Effector memory CD8-positive, alpha-beta T cell (primary cell): ENCODE measurements at regions not wholly inside any gene's neighbourhood (a gene's known extent, or its start where the extent isn't known, plus 50 kb on each side); places are given as distances from the start of the nearest gene placed in this dataset.
A peak's percentile ranks its signal among the peaks of the same experiment; 100 is the strongest.

ENCODE experiments used
- ATAC-seq: fragments of 150-1000 bp; cut with Tn5 transposase; replicated peaks from 2 replicates; pipeline ENCODE4 v1.10.0; 2021; ENCODE audit warnings: mild to moderate bottlenecking, moderate library complexity
- DNase-seq, 3 experiments: peaks; one replicate each; pipeline ENCODE4 v3.0.0; 2021
- H3K27ac Mint-ChIP-seq, 2 donors: one replicate each; pipeline ENCODE4 v1.8.0; 2022; ENCODE audit warnings: mild to moderate bottlenecking in 2 of 2, mixed read lengths in 2 of 2, moderate library complexity in 2 of 2
- H3K27me3 Mint-ChIP-seq, 2 donors: one replicate each; pipeline ENCODE4 v1.8.0; 2022; ENCODE audit warnings: mixed read lengths in 2 of 2
- H3K36me3 Mint-ChIP-seq: one replicate; pipeline ENCODE4 v1.8.0; 2022; ENCODE audit warnings: mild to moderate bottlenecking, moderate library complexity, mixed read lengths; ENCODE audit not compliant: insufficient read depth
- H3K4me1 Mint-ChIP-seq, 2 donors: one replicate each; pipeline ENCODE4 v1.8.0; 2022; ENCODE audit warnings: low read depth in 2 of 2, mixed read lengths in 2 of 2
- H3K4me3 Mint-ChIP-seq, 2 donors: one replicate each; pipeline ENCODE4 v1.8.0; 2022; ENCODE audit warnings: mild to moderate bottlenecking in 2 of 2, mixed read lengths in 2 of 2, moderate library complexity in 2 of 2
- H3K9me3 Mint-ChIP-seq, 2 donors: one replicate each; pipeline ENCODE4 v1.8.0; 2022; ENCODE audit warnings: mixed read lengths in 2 of 2

DNA sequence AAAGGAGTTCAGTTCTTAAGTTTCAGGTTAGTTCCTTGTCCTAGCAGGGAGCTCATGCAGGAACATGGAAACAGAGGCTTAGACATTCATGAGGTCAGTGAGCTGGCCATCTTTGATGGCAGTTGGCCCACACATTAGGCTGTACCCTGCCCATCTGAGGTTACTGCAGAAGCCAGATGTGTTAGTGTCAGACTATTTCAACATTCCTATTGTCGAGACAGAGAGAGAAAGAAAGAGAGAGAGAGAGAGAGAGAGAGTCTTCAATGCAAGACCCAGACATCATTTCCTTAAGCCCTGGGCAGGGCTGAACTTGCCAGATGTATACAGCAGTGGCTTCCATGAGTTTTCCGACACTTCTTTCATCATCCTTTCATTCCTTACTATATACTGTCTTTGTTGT lies 91.3 kb downstream of the PPP1R2C start:
- H3K36me3 Mint-ChIP-seq = no peaks in the 10 kb centered on the region
- H3K4me3 Mint-ChIP-seq = no peak overlapping the region
- no peaks in the 10 kb centered on the region for H3K27me3 Mint-ChIP-seq
- no peak for ATAC-seq
- no peaks in the 10 kb centered on the region for H3K4me1 Mint-ChIP-seq
- no peaks in the 10 kb centered on the region for H3K9me3 Mint-ChIP-seq
- DNase-seq = no peak
- H3K27ac Mint-ChIP-seq = peak overlapping the region in 1 of 2 donors; percentile 19

DNA sequence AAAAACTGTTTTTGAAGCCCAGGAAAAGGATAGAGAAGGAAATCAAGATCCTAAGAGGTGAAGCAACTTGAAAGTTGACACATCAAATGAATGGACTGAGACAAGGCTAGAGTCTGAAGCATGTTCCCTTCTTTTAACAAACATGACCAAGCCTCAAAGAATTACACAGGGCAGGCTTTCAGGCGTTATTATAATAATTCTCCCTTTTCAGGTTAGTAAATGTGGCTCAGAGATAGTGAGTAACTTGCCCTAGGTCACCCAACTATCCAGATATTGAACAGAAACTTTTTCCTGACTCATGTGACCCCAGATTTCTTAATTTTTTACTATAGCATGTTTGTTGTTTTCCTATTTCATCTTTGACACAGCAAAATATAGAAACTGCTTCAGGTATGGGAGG lies 91.7 kb downstream of the PPP1R2C start:
- no peak for ATAC-seq
- Mint-ChIP-seq H3K4me1 (no peaks in the 10 kb centered on the region), H3K27me3 (no peaks in the 10 kb centered on the region), H3K9me3 (no peaks in the 10 kb centered on the region), H3K27ac (no peak overlapping the region), H3K4me3 (no peak overlapping the region), H3K36me3 (no peaks in the 10 kb centered on the region)
- DNase-seq = no peak

DNA sequence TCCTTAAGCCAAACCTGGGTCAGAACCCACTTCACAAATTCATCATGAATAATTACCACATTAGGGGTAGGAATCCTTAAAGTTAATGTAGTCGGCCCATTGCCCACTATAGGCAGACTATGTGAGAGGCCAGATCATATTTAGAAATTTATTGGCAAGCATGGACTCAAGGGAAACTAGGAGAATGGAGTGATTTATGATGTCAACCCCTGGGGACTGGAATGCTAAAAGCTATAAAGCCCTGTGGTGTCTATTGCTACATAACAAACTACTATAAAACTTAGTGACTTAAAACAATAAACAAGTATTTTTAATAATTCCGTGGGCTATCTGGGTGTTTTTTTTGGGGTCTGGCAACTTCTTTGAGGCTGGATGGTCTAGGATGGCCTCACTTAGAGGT lies 93.9 kb downstream of the PPP1R2C start:
- H3K4me3 Mint-ChIP-seq = no peak overlapping the region
- H3K27me3 Mint-ChIP-seq = no peaks in the 10 kb centered on the region
- ATAC-seq (no peak), DNase-seq (no peak)
- no peaks in the 10 kb centered on the region for H3K36me3 Mint-ChIP-seq
- no peak overlapping the region for H3K27ac Mint-ChIP-seq
- H3K4me1 Mint-ChIP-seq = no peaks in the 10 kb centered on the region
- no peaks in the 10 kb centered on the region for H3K9me3 Mint-ChIP-seq

DNA sequence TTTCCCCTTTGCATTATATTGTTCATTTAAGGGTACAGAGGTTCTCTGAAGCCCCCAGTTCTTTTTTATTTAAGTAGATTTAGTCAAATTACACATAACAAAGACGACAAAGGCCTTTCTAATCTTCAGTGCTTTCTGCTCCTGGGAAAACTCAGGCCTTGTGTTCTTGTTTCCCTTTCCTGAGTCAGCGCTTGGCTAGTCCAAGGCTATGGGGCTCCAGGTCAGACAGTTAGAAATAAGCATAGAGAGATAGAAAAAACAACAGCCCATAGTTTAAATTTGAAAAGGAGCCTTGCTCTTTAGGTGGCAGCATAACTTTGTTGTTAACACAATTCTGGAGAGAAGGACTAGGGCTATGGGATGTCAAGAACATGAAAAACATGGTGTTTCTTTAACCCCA lies 97.3 kb downstream of the PPP1R2C start:
- H3K4me3 Mint-ChIP-seq = no peak overlapping the region
- no peaks in the 10 kb centered on the region for H3K27me3 Mint-ChIP-seq
- H3K27ac Mint-ChIP-seq = no peak overlapping the region
- no peaks in the 10 kb centered on the region for H3K4me1 Mint-ChIP-seq
- DNase-seq (no peak), ATAC-seq (no peak)
- no peaks in the 10 kb centered on the region for H3K9me3 Mint-ChIP-seq
- no peaks in the 10 kb centered on the region for H3K36me3 Mint-ChIP-seq

DNA sequence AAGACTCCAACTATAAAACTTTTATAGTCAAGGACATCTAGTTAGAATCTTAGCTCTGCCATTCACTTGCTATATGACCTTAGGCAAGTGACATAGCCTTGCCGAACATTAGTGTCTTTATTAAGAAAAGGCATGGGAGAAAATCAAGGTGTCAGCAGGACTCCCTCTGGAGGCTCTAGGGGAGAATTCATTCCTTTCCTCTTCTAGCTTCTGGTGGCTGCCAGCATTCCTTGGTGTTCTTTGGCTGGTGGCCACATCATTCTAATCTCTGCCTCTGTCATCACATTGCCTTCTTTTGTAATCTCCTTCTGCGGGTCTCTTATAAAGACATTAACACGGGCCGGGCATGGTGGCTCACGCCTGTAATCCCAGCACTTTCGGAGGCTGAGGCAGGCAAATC lies 99.8 kb downstream of the PPP1R2C start:
- Mint-ChIP-seq H3K9me3 (no peaks in the 10 kb centered on the region), H3K27me3 (no peaks in the 10 kb centered on the region), H3K4me1 (no peaks in the 10 kb centered on the region)

DNA sequence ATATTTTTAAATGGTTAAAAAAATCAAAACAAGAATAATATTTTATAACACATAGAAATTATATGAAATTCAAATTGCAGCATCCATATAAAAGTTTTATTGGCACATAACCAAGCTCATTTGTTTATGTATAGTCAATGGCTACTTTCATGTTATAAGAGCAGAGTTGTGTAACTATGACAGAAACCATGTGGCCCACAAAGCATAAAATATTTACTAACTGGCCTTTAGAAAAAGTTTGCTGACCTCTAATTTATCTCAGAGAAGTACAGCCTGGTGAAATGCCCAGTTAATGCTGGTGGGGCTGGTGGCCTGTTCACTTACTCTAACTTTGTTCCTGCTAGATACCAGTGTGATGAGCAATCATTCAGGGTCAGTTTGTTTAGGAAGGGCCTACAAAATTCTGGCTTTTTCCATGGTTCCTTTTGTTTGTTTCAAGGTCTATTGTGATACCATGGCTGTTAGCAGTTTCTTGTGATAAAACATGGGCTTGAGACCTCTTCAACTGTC lies 104.6 kb downstream of the PPP1R2C start:
- H3K4me3 Mint-ChIP-seq = no peak overlapping the region
- no peaks in the 10 kb centered on the region for H3K36me3 Mint-ChIP-seq
- no peaks in the 10 kb centered on the region for H3K27me3 Mint-ChIP-seq
- no peak for DNase-seq
- no peak for ATAC-seq
- peaks cover 0 to 2% of the 10 kb centered on the region in 2 donors for H3K4me1 Mint-ChIP-seq
- H3K27ac Mint-ChIP-seq = no peak overlapping the region
- H3K9me3 Mint-ChIP-seq = peaks cover 0 to 3% of the 10 kb centered on the region in 2 donors

More for the DNA sequence above, 99.8 kb downstream of the PPP1R2C start:
- ATAC-seq = no peak
- Mint-ChIP-seq H3K4me3 (no peak overlapping the region), H3K36me3 (no peaks in the 10 kb centered on the region), H3K27ac (no peak overlapping the region)
- DNase-seq = no peak

DNA sequence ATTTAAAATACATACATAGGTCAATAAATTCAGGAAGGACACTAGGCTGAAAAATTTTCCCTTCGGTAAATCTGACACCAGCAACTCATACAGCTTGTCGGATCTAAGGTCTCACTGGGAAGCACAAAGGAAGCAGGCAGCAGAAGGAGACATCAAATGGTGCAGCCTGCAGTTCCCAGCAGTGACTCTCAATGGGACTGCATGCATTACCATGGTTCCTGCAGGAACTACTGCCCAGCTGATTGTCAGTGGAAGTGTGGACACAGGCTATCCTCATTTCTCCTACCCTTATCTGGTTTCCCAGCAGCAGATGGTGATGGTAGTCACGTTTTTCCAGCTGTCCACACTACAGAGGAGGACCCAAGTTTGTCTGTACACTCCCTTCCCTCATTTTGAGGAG lies 113.3 kb downstream of the PPP1R2C start:
- no peaks in the 10 kb centered on the region for H3K36me3 Mint-ChIP-seq
- no peaks in the 10 kb centered on the region for H3K4me1 Mint-ChIP-seq
- ATAC-seq = no peak
- DNase-seq = no peak
- H3K4me3 Mint-ChIP-seq = no peak overlapping the region
- H3K27me3 Mint-ChIP-seq = no peaks in the 10 kb centered on the region
- no peaks in the 10 kb centered on the region for H3K9me3 Mint-ChIP-seq
- H3K27ac Mint-ChIP-seq = no peak overlapping the region

DNA sequence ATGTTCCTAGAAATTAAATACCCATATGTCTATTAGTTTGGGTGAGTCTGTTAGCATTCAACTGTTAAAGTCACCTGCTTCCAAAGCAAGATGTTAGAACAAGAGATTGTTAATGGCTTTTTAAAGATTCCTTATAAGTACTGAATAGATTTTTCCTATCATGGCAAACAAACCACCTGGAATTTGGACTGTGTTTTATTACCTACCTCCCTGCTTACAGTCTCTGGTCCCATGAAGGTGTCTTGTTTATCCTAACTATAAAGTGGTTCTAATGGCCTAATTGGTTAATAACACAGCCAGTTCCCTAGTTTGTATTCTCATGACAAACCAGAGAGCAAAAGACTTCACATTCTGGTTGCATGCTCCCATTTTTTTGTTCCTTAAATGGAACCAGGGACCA lies 149.5 kb downstream of the PPP1R2C start:
- ATAC-seq (no peak), DNase-seq (no peak)
- H3K27me3 Mint-ChIP-seq = no peaks in the 10 kb centered on the region
- peaks cover 0 to 2% of the 10 kb centered on the region in 2 donors for H3K4me1 Mint-ChIP-seq
- H3K4me3 Mint-ChIP-seq = no peak overlapping the region
- H3K27ac Mint-ChIP-seq = no peak overlapping the region
- H3K9me3 Mint-ChIP-seq = no peaks in the 10 kb centered on the region
- H3K36me3 Mint-ChIP-seq = no peaks in the 10 kb centered on the region

DNA sequence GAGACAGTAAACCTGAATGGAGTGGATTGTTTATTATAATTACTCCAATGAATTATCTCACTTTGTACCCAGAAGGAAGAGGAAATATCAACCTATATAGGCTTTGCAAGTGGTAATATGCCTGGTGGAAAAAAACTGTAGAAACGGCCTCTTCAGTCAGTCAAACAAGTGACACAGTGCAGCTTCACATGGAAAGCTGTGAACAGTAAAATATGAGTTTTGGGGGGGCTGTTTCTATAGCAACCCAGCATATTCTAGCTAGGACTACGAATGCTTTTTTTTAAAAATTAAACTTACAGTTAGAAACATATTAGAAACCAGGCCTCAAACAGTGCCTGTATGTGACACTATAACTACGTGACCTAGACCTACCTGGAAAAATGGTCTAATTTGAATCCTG lies 150.1 kb downstream of the PPP1R2C start:
- Mint-ChIP-seq H3K4me1 (peaks cover 0 to 2% of the 10 kb centered on the region in 2 donors), H3K27me3 (no peaks in the 10 kb centered on the region), H3K9me3 (no peaks in the 10 kb centered on the region), H3K27ac (no peak overlapping the region), H3K4me3 (no peak overlapping the region), H3K36me3 (no peaks in the 10 kb centered on the region)
- DNase-seq = no peak
- no peak for ATAC-seq

DNA sequence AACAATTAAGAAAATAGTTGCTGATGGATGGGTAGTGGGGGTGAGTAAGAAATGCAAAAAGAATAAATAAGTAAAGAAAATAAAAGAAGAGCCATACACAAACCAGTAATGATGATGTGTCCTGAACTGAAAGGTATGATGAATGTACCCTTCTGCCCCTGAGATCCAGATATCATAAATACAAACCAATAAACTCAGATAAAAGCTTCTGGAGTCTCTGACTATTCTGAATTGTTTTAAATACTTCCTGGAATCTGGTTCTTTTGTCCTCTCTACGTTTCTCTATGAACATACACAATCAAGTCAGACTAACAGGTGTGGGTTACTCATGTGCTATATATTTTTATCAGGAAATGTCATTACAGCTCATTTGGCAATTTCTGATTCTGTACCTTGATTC lies 153.4 kb downstream of the PPP1R2C start:
- Mint-ChIP-seq H3K36me3 (no peaks in the 10 kb centered on the region), H3K4me3 (no peak overlapping the region), H3K27me3 (no peaks in the 10 kb centered on the region), H3K27ac (no peak overlapping the region), H3K9me3 (no peaks in the 10 kb centered on the region), H3K4me1 (peaks cover 0 to 2% of the 10 kb centered on the region in 2 donors)
- no peak for ATAC-seq
- DNase-seq = no peak

DNA sequence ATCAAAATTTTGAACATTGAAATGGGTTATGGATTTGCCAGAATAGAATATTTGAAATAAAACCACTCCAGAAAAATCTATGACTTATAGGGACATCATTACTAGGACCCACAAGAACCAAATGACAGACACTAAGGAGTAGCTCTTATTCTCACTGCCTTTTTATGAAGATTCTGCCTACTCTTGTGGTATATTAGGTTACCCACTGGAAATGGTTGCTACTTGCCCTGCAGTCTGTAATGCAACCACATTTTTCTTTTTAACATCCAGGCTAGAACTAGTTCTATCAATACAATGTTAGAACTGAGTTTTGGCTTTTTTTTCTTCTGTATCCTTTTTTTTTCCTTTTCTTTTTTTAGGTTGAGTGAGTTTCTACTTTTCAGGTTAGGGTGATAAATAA lies 158.9 kb downstream of the PPP1R2C start:
- Mint-ChIP-seq H3K4me1 (peaks cover 12 to 13% of the 10 kb centered on the region in 2 donors), H3K36me3 (no peaks in the 10 kb centered on the region), H3K4me3 (no peak overlapping the region), H3K27me3 (no peaks in the 10 kb centered on the region), H3K27ac (no peak overlapping the region), H3K9me3 (no peaks in the 10 kb centered on the region)
- no peak for ATAC-seq
- DNase-seq = no peak

DNA sequence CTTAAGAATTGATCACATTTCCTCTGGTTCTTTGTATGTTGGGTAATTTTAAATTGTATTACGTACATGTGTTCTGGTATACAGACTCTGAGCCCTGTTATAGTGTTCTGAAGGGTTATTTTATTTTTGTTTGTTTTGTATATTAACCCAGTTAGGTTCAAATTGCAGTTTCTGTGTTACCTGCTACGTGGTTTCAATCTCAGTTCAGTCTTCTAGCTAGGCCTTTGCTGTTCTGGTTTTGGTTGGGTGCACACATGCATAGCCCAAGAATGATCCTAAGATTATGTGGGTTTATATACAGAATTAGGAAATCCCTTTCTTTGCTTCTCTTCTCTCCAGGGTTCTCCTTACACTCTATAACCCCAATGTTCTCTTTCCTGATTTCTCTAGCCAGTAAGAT lies 161.0 kb downstream of the PPP1R2C start:
- DNase-seq (no peak), ATAC-seq (no peak)
- H3K9me3 Mint-ChIP-seq = no peaks in the 10 kb centered on the region
- H3K27ac Mint-ChIP-seq = no peak overlapping the region
- no peaks in the 10 kb centered on the region for H3K36me3 Mint-ChIP-seq
- H3K4me3 Mint-ChIP-seq = no peak overlapping the region
- H3K27me3 Mint-ChIP-seq = no peaks in the 10 kb centered on the region
- peaks cover 12 to 13% of the 10 kb centered on the region in 2 donors for H3K4me1 Mint-ChIP-seq

DNA sequence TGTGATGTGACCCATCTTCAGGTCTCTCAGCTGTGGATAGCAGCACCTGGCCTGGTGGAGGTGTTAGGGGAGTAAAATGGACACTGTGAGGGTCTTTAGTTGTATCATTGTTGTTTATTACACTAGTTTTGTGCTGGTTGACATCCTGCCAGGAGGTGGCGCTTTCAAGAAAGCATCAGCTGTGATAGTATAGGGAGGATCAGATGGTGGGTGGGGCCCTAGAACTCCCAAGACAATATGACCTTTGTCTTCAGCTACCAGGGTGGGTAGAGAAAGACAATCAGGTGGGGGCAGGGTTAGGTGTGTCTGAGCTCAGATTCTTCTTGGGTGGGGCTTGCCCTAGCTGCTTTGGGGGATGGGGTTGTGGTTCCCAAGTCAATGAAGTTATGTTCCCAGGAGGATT lies 162.8 kb downstream of the PPP1R2C start:
- no peaks in the 10 kb centered on the region for H3K27me3 Mint-ChIP-seq
- ATAC-seq (no peak), DNase-seq (no peak)
- H3K4me3 Mint-ChIP-seq = no peak overlapping the region
- H3K4me1 Mint-ChIP-seq = peaks cover 12 to 13% of the 10 kb centered on the region in 2 donors
- no peak overlapping the region for H3K27ac Mint-ChIP-seq
- H3K36me3 Mint-ChIP-seq = no peaks in the 10 kb centered on the region
- no peaks in the 10 kb centered on the region for H3K9me3 Mint-ChIP-seq

DNA sequence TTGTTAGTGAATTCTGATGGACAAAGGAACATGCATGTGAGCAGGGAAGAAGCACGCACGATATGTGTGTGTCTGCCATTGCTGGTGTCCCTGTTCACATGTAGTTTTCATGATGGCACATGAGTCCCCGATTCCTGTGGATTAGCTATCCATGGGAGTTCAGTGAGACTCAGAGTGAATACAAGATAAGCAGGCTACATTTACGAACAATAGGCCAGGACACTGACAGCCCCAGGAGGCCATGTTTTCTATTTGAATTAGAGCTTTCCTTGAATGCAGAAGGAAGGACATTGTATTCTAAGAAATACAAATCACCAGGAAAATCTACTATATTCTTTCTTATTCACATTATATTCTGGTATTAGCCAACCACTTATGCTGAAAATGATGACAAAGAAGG lies 171.4 kb downstream of the PPP1R2C start:
- H3K4me1 Mint-ChIP-seq = no peaks in the 10 kb centered on the region
- DNase-seq = no peak
- no peaks in the 10 kb centered on the region for H3K27me3 Mint-ChIP-seq
- H3K4me3 Mint-ChIP-seq = no peak overlapping the region
- no peak for ATAC-seq
- H3K9me3 Mint-ChIP-seq = no peaks in the 10 kb centered on the region
- H3K36me3 Mint-ChIP-seq = no peaks in the 10 kb centered on the region
- H3K27ac Mint-ChIP-seq = no peak overlapping the region

DNA sequence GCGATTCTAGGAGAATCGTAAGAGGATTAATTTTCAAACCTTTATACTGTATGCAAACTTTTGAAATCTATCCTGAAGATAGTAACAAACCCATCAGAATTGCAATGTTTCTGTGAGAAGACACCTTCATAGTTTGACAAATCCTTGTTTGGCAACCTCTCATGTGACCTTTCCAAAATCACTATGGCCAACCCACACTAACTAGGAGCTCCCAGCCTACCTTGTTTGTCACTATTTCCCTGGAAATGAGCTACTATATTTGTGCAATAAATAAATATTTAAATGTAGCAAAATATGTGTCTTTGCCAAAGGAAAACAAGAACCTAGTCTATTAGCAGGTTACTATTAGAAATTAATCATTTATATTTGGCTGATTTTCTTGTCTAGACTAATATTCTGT lies 173.7 kb downstream of the PPP1R2C start:
- no peak for ATAC-seq

More for the DNA sequence above, 173.7 kb downstream of the PPP1R2C start:
- no peaks in the 10 kb centered on the region for H3K27me3 Mint-ChIP-seq
- no peak overlapping the region for H3K4me3 Mint-ChIP-seq
- no peak for DNase-seq
- no peaks in the 10 kb centered on the region for H3K9me3 Mint-ChIP-seq
- no peak overlapping the region for H3K27ac Mint-ChIP-seq
- no peaks in the 10 kb centered on the region for H3K4me1 Mint-ChIP-seq
- H3K36me3 Mint-ChIP-seq = no peaks in the 10 kb centered on the region
